IPS-15b (cell line): ENCODE measurements at regions not wholly inside any gene's neighbourhood (a gene's known extent, or its start where the extent isn't known, plus 50 kb on each side); places are given as distances from the start of the nearest gene placed in this dataset.
"Not testable (repeated sequence)": the region's sequence is repeated elsewhere in the genome, so short reads cannot be mapped to it uniquely, and the experiment has no call there.

Experiments used
- H3K27me3 ChIP-seq: one replicate; pipeline ENCODE4 v1.6.1; 2013; ENCODE audit warnings: low read length; ENCODE audit not compliant: control insufficient read depth, insufficient read depth
- H3K36me3 ChIP-seq: one replicate; pipeline ENCODE4 v1.6.1; 2013; ENCODE audit warnings: low read length; ENCODE audit not compliant: control insufficient read depth, insufficient read depth
- H3K4me1 ChIP-seq: one replicate; pipeline ENCODE4 v1.6.1; 2013; ENCODE audit warnings: mild to moderate bottlenecking, low read length; ENCODE audit not compliant: control insufficient read depth, insufficient read depth
- H3K4me3 ChIP-seq: one replicate; pipeline ENCODE4 v1.5.1; 2013; ENCODE audit warnings: low read depth, low read length
- H3K9ac ChIP-seq: one replicate; pipeline ENCODE4 v1.6.1; 2013; ENCODE audit warnings: low read depth, mild to moderate bottlenecking, low read length
- H3K9me3 ChIP-seq: one replicate; pipeline ENCODE4 v1.6.1; 2013; ENCODE audit warnings: mild to moderate bottlenecking, low read length; ENCODE audit not compliant: control insufficient read depth, insufficient read depth

DNA sequence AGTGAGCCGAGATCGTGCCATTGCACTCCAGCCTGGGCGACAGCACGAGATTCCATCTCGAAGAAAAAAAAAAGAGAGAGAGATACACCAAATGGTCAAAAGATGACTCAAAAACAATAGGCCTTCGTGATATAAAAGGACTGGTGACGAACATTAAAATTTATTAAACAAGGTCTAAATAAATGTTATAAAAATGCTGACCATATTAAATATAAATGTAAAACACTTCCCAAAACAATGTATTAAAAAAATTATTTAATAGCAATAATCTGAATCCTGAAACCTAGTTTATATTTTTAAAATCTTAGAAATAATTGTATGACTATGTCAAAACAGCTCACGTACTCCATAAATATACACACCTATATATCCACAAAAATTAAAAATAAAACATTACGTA is 247.6 kb downstream of the SETD4 start:
- Histone ChIP-seq H3K9ac (no peak overlapping the region), H3K36me3 (no peaks in the 10 kb centered on the region), H3K9me3 (no peaks in the 10 kb centered on the region), H3K27me3 (no peaks in the 10 kb centered on the region), H3K4me3 (no peak overlapping the region), H3K4me1 (peaks cover 2% of the 10 kb centered on the region)

DNA sequence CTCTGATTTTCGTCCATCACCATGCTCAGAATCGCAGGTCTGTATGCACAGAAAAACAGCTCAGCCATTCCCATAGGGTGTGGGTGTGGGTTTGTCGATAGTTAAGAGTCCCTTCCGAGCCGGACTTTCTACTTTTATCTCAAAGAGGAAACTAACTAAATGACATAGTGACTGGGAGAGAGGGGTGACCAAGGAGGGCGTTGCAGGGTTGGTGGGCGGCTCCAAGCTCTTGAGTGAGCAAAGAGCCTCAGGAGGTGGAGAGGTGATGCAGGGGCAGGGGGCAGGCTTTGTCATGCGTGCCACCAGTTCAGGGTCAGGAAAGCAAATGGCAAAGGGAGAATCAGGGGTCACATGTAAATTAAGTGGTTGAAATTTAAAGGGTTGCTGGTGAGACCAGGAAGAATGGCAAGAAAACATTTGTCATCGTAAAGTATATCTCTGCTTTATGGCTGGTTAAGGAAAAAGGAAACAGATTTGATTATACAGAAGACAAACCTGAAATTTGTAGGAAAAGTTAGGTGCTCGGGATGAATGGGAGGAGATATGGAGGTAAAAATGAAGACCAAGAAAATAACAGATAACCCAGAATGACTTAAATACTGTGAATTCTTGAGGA is 249.0 kb downstream of the SETD4 start:
- Histone ChIP-seq H3K4me3 (no peak overlapping the region), H3K9ac (no peak overlapping the region), H3K9me3 (no peaks in the 10 kb centered on the region), H3K27me3 (no peaks in the 10 kb centered on the region), H3K4me1 (peaks cover 2% of the 10 kb centered on the region), H3K36me3 (no peaks in the 10 kb centered on the region)

DNA sequence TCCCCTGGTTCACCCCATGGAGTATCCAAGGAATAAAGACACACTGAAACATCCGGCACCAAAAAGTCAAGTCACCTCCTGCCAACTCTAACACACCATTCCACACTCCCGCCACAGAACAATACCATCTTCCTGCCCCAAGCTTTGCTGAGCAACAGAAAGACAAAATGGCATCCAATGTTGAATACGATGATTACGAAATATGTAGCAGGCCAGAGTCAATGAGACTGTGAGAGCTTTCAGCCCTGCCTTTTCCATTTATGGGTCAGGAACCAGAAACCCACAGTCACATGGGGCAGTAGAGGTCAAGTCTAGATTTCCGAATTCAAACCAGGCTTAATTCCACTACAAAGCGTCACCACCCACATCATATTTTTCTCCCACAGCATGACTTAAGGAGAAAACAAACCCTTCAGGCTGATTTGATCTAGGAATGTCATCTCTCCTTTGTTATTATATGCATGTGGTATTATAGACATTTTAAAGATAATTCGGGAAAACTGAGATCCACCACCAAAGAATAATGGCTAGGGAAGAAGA is 249.8 kb downstream of the SETD4 start:
- H3K9ac ChIP-seq: no peak overlapping the region
- no peaks in the 10 kb centered on the region for H3K9me3 ChIP-seq
- H3K36me3 ChIP-seq: no peaks in the 10 kb centered on the region
- no peaks in the 10 kb centered on the region for H3K27me3 ChIP-seq
- peaks cover 2% of the 10 kb centered on the region for H3K4me1 ChIP-seq
- no peak overlapping the region for H3K4me3 ChIP-seq

DNA sequence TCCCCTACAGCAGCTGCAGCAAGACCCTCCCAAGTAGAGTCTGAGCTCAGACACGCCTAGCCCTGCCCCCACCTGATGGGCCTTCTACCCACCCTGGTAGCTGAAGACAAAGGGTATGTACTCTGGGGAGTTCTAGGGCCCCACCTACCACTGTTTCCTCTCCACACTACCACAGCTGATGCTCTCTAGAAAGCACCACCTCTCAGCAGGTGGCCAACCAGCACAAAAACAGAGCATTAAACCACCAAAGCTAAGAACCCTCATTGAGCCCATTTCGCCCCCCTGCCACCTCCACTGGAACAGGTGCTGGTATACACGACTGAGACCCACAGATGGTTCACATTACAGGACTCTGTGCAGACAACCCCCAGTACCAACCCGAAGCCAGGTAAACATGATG is 258.9 kb downstream of the SETD4 start:
- H3K4me3 ChIP-seq: no peak overlapping the region
- no peaks in the 10 kb centered on the region for H3K27me3 ChIP-seq
- H3K9me3 ChIP-seq: no peaks in the 10 kb centered on the region
- no peaks in the 10 kb centered on the region for H3K4me1 ChIP-seq
- H3K9ac ChIP-seq: no peak overlapping the region
- H3K36me3 ChIP-seq: no peaks in the 10 kb centered on the region

DNA sequence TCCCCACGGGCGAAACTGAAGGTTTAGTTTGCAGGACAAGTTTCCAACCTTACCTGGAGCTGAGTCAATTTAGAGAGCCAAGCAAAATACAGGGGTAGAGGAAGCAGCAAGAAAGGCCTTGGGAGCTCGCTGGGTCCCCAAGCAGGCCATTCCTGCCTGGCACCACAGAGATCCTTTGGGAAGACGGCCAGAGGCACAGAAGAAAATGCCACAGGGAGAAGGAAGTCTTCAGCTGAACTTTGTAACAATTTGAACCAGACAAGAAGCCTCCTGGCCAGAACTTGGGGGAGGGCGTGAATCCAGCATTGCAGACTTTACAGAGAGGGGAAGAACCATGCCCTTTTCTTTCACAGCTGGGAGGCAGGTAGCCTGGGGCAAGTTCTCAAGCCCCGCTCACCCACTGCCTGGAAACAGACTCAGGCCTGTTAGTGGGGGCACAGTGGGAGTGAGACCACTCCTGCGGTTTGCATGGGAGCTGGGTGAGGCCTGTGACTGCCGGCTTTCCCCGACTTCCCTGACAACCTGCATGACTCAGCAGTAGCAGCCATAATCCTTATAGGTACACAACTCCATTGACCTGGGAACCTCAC is 259.4 kb downstream of the SETD4 start:
- not testable (repeated sequence) for H3K9ac ChIP-seq, H3K9me3 ChIP-seq, H3K4me3 ChIP-seq, H3K4me1 ChIP-seq, H3K27me3 ChIP-seq, H3K36me3 ChIP-seq

DNA sequence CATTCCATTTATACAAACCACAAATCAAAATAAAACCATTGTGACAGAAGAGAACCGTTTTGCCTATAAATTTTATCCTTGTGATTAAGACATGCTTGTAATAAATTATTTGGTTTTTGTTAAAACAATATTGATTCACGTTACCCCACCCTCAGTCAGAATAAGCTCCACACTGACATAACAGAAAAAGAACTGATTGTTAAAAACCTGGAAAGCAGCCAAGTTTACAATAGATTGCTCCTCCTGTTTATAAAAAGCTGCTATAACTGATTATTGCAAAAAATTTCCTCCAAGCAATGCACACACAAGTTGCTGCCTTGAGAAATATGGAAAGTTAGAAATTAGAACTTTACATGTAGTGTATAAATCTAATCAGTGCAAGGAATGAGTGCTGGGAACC is 263.5 kb downstream of the SETD4 start:
- no peaks in the 10 kb centered on the region for H3K4me1 ChIP-seq
- no peaks in the 10 kb centered on the region for H3K9me3 ChIP-seq
- H3K27me3 ChIP-seq: no peaks in the 10 kb centered on the region
- no peak overlapping the region for H3K9ac ChIP-seq
- H3K36me3 ChIP-seq: no peaks in the 10 kb centered on the region
- no peak overlapping the region for H3K4me3 ChIP-seq

DNA sequence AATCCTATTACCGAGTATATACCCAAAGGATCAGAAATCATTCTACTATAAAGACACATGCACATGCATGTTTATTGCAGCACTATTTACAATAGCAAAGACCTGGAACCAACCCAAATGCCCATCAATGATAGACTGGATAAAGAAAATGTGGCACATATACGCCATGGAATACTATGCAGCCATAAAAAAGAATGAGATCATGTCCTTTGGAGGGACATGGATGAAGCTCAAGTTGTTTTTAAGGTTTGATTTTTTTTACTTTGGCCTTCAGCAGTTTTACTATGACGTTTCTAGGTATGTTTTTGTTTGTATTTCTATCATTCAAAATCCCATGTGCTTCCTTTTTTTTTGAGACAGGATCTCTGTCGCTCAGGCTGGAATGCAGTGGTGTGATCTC is 265.8 kb downstream of the SETD4 start:
- not testable (repeated sequence) for H3K9ac ChIP-seq, H3K27me3 ChIP-seq, H3K4me1 ChIP-seq, H3K9me3 ChIP-seq, H3K4me3 ChIP-seq, H3K36me3 ChIP-seq

DNA sequence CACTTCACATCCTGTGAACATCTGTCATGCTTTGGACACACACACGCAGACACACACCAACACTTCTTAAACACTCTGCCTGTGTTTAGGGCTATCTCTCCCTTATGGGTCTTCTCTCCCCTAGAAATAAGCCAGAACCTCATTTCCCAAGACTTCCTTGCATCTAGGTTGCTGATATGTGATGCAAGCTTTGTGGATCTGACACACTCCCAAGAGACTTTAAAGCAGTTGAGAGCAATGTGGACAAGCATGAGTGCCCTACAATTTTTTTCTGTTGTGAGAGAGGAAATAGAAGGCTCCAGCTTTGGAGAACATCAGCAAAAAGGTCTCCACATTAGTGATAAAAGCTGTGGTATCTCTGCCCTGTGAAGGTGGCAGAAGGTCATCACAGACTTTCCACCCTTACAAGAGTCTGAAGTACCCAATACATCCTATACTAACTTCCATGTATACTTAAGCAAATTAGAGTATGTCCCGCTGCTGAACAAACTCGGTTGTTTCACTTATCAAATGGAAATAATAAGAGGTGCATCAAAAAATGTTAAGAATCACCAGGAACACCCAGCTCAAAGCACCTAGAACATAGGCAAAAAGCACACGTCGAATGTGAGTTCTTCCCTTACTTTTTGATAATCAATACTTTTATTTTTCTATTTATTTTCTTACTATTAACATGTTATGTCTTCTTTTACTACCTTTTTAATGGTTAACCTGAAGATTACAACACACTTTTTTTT is 267.6 kb downstream of the SETD4 start:
- H3K27me3 ChIP-seq: no peaks in the 10 kb centered on the region
- H3K4me1 ChIP-seq: no peaks in the 10 kb centered on the region
- no peaks in the 10 kb centered on the region for H3K36me3 ChIP-seq
- no peak overlapping the region for H3K4me3 ChIP-seq
- H3K9me3 ChIP-seq: no peaks in the 10 kb centered on the region
- no peak overlapping the region for H3K9ac ChIP-seq

DNA sequence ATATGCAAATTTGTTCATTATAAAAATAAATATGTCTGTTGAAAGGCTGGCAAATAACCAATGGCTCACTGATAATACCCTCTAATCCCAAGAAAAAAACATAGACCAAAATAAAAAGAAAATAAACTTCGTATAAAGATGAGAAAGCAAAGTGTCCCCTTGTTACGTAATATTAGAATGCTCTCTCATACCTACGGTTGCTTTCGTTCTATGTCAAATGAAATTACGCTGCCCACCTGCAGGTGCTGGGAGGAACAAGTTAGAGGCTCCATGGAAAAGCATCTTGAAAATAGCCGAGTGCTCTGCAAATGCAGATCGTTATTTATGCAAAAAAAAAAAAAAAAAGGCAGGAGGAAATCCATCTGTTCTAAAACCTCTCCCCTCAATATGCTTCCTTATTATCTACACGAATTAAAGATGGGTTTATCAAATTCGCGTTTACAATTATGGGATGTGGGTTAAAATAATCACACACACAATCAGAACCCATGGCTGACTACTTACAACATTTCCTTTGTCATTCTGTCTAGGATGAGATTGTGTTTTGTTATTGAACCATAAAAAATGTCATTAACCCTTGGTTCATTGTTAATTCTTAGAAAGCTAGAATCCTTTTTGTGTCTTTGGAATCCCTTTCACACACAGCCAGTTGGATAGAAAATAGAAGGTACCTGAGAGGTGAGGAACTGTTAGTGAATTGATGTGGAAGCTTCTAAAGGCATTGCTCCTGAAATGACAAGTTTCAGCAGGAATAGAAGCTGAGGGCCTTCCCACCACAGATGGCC is 268.6 kb downstream of the SETD4 start:
- Histone ChIP-seq H3K4me1 (no peaks in the 10 kb centered on the region), H3K36me3 (no peaks in the 10 kb centered on the region), H3K9me3 (no peaks in the 10 kb centered on the region), H3K27me3 (no peaks in the 10 kb centered on the region), H3K9ac (no peak overlapping the region), H3K4me3 (no peak overlapping the region)

DNA sequence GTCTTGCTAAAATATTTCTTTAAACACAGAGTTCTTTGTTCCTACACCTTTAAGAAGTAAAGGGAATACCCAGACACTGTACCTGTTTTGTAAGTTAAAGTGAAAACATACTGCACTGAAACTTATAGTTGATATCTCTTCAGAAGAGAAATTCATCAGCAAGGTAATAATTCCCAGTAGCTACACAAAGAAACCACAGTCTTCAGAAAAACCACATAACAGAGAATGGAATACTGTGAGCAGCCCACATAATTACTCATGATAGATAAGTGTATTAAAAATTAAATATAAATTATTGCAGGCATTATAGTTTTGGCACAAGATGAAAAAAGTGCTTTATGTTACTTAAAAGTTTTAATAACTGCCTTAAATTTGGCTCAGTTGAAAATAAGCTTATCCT is 276.6 kb downstream of the SETD4 start:
- Histone ChIP-seq H3K4me1 (no peaks in the 10 kb centered on the region), H3K9me3 (no peaks in the 10 kb centered on the region), H3K4me3 (no peak overlapping the region), H3K27me3 (no peaks in the 10 kb centered on the region), H3K36me3 (no peaks in the 10 kb centered on the region), H3K9ac (no peak overlapping the region)

DNA sequence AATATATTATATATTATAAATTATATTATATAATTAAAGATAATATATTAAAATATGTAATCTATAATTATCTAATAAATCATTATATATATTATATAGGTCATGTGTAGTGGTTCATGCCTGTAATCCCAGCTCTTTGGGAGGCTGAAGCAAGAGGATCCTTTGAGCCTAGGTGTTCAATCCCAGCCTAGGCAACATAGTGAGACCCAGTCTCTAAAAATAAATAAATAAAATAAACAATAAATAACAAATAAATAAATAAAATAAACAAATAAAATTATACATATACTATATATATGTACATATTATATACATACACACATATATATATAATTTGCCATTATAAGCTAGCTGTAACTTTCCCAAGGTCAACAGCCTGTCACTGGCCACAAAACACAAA is 277.7 kb downstream of the SETD4 start:
- H3K4me1 ChIP-seq: no peaks in the 10 kb centered on the region
- no peaks in the 10 kb centered on the region for H3K36me3 ChIP-seq
- H3K27me3 ChIP-seq: no peaks in the 10 kb centered on the region
- H3K4me3 ChIP-seq: no peak overlapping the region
- no peak overlapping the region for H3K9ac ChIP-seq
- H3K9me3 ChIP-seq: no peaks in the 10 kb centered on the region
